Dermis microvascular lymphatic vessel endothelial cell (primary cell): ENCODE measurements at regions not wholly inside any gene's neighbourhood (a gene's known extent, or its start where the extent isn't known, plus 50 kb on each side); places are given as distances from the start of the nearest gene placed in this dataset.
A peak's percentile ranks its signal among the peaks of the same experiment; 100 is the strongest.

Experiments
- DNase-seq, 2 donors: peaks; one replicate each; pipeline versions ENCODE4 v3.0.0 to v3.0.0-alpha.2; 2010; ENCODE audit warnings: low read depth in 2 of 2

- no peak for DNase-seq
These were observed 336.1 kb upstream of the PROK2 start for GRCh38 chr3:72120806-72121778.

- no peak for DNase-seq
These were observed 335.1 kb upstream of the PROK2 start for GRCh38 chr3:72120039-72120438.

GRCh38 chr3:72118628-72119027, 333.7 kb upstream of the PROK2 start:
- peak in 1 of 2 donors; percentile 32 for DNase-seq

- DNase-seq = no peak
These were observed 331.3 kb upstream of the PROK2 start for GRCh38 chr3:72116226-72116625.

GRCh38 chr3:72115307-72115706, 330.4 kb upstream of the PROK2 start:
- no peak for DNase-seq

- DNase-seq = no peak
These were observed 329.8 kb upstream of the PROK2 start for GRCh38 chr3:72114773-72115172.

GRCh38 chr3:72113964-72114363, 329.0 kb upstream of the PROK2 start:
- no peak for DNase-seq

GRCh38 chr3:72113564-72113963, 328.6 kb upstream of the PROK2 start:
- DNase-seq = no peak

GRCh38 chr3:72112435-72112834, 327.5 kb upstream of the PROK2 start:
- DNase-seq = no peak

- DNase-seq = no peak
These were observed 326.6 kb upstream of the PROK2 start for GRCh38 chr3:72111265-72112205.

GRCh38 chr3:72109327-72110259, 324.6 kb upstream of the PROK2 start:
- DNase-seq = no peak

GRCh38 chr3:72105306-72105705, 320.4 kb upstream of the PROK2 start:
- no peak for DNase-seq

GRCh38 chr3:72102112-72102616, 317.2 kb upstream of the PROK2 start:
- DNase-seq = no peak

- no peak for DNase-seq
These were observed 316.5 kb upstream of the PROK2 start for GRCh38 chr3:72101494-72101893.

GRCh38 chr3:72100601-72101187, 315.7 kb upstream of the PROK2 start:
- DNase-seq = peak in 1 of 2 donors; percentile 17

- no peak for DNase-seq
These were observed 315.1 kb upstream of the PROK2 start for GRCh38 chr3:72100080-72100511.

GRCh38 chr3:72099326-72100079, 314.6 kb upstream of the PROK2 start:
- DNase-seq = no peak

- DNase-seq = no peak
These were observed 312.1 kb upstream of the PROK2 start for GRCh38 chr3:72097053-72097452.

- DNase-seq = no peak
These were observed 310.6 kb upstream of the PROK2 start for GRCh38 chr3:72095521-72095920.

- no peak for DNase-seq
These were observed 309.0 kb upstream of the PROK2 start for GRCh38 chr3:72093992-72094334.
